ENCODE measurements at regions not wholly inside any gene's neighbourhood (a gene's known extent, or its start where the extent isn't known, plus 50 kb on each side); places are given as distances from the start of the nearest gene placed in this dataset.

- Histone ChIP-seq H3K4me3 (ENCODE audit: low read length) (no peak overlapping the region), H3K4me1 (ENCODE audit: low read length) (no peaks in the 10 kb centered on the region), H2AFZ (ENCODE audit: low read depth, low read length) (no peak overlapping the region), H3K4me2 (ENCODE audit: low read length) (no peak overlapping the region), H3K79me2 (ENCODE audit: low read length) (no peaks in the 10 kb centered on the region), H4K20me1 (ENCODE audit: insufficient read depth, low read length) (no peaks in the 10 kb centered on the region), H3K36me3 (replicated peaks; ENCODE audit: low read depth, low read length) (no peaks in the 10 kb centered on the region), H3K9me3 (ENCODE audit: insufficient read depth, low read length) (no peaks in the 10 kb centered on the region), H3K27ac (ENCODE audit: low read length) (no peak overlapping the region), H3K27me3 (ENCODE audit: low read depth, low read length) (no peaks in the 10 kb centered on the region), H3K9ac (ENCODE audit: low read length) (no peak overlapping the region)
- no peak for TF ChIP-seq CTCF (IDR thresholded peaks at IDR 0.05; ENCODE audit: low read depth, low read length)
- TF ChIP-seq EZH2phosphoT487 (IDR thresholded peaks at IDR 0.05; ENCODE audit: low read depth), result no peak
These were observed 135.4 kb upstream of the CLEC14A start for GRCh38 chr14:38391334-38391733.

- TF ChIP-seq EZH2phosphoT487 (IDR thresholded peaks at IDR 0.05; ENCODE audit: low read depth), result no peak
- no peak for TF ChIP-seq CTCF (IDR thresholded peaks at IDR 0.05; ENCODE audit: low read depth, low read length)
- no peak overlapping the region for H2AFZ ChIP-seq (ENCODE audit: low read depth, low read length)
These were observed 133.8 kb upstream of the CLEC14A start for GRCh38 chr14:38389681-38390080.

GRCh38 chr14:38387821-38388220 lies 131.9 kb upstream of the CLEC14A start:
- no peak overlapping the region for H3K4me3 ChIP-seq (ENCODE audit: low read length)
- H3K9ac ChIP-seq (ENCODE audit: low read length), result no peak overlapping the region
- no peak overlapping the region for H3K27ac ChIP-seq (ENCODE audit: low read length)
- no peaks in the 10 kb centered on the region for H3K79me2 ChIP-seq (ENCODE audit: low read length)
- no peaks in the 10 kb centered on the region for H3K4me1 ChIP-seq (ENCODE audit: low read length)
- H2AFZ ChIP-seq (ENCODE audit: low read depth, low read length), result no peak overlapping the region
- no peaks in the 10 kb centered on the region for H3K27me3 ChIP-seq (ENCODE audit: low read depth, low read length)
- H4K20me1 ChIP-seq (ENCODE audit: insufficient read depth, low read length), result no peaks in the 10 kb centered on the region
- H3K9me3 ChIP-seq (ENCODE audit: insufficient read depth, low read length), result no peaks in the 10 kb centered on the region
- no peak overlapping the region for H3K4me2 ChIP-seq (ENCODE audit: low read length)
- H3K36me3 ChIP-seq (replicated peaks; ENCODE audit: low read depth, low read length), result no peaks in the 10 kb centered on the region
- TF ChIP-seq CTCF (IDR thresholded peaks at IDR 0.05; ENCODE audit: low read depth, low read length), result no peak

More at GRCh38 chr14:38389681-38390080, 133.8 kb upstream of the CLEC14A start:
- no peaks in the 10 kb centered on the region for H3K4me1 ChIP-seq (ENCODE audit: low read length)
- H4K20me1 ChIP-seq (ENCODE audit: insufficient read depth, low read length), result no peaks in the 10 kb centered on the region
- H3K9ac ChIP-seq (ENCODE audit: low read length), result no peak overlapping the region
- H3K79me2 ChIP-seq (ENCODE audit: low read length), result no peaks in the 10 kb centered on the region
- no peak overlapping the region for H3K4me2 ChIP-seq (ENCODE audit: low read length)
- no peaks in the 10 kb centered on the region for H3K36me3 ChIP-seq (replicated peaks; ENCODE audit: low read depth, low read length)
- H3K27me3 ChIP-seq (ENCODE audit: low read depth, low read length), result no peaks in the 10 kb centered on the region
- H3K27ac ChIP-seq (ENCODE audit: low read length), result no peak overlapping the region
- no peaks in the 10 kb centered on the region for H3K9me3 ChIP-seq (ENCODE audit: insufficient read depth, low read length)
- H3K4me3 ChIP-seq (ENCODE audit: low read length), result no peak overlapping the region

GRCh38 chr14:38385836-38386235 lies 129.9 kb upstream of the CLEC14A start:
- Histone ChIP-seq H2AFZ (ENCODE audit: low read depth, low read length) (no peak overlapping the region), H3K27ac (ENCODE audit: low read length) (no peak overlapping the region), H4K20me1 (ENCODE audit: insufficient read depth, low read length) (no peaks in the 10 kb centered on the region), H3K36me3 (replicated peaks; ENCODE audit: low read depth, low read length) (no peaks in the 10 kb centered on the region), H3K27me3 (ENCODE audit: low read depth, low read length) (no peaks in the 10 kb centered on the region), H3K4me3 (ENCODE audit: low read length) (no peak overlapping the region), H3K9me3 (ENCODE audit: insufficient read depth, low read length) (no peaks in the 10 kb centered on the region), H3K79me2 (ENCODE audit: low read length) (no peaks in the 10 kb centered on the region), H3K9ac (ENCODE audit: low read length) (no peak overlapping the region), H3K4me1 (ENCODE audit: low read length) (no peaks in the 10 kb centered on the region), H3K4me2 (ENCODE audit: low read length) (no peak overlapping the region)
- TF ChIP-seq EZH2phosphoT487 (IDR thresholded peaks at IDR 0.05; ENCODE audit: low read depth), result no peak
- no peak for TF ChIP-seq CTCF (IDR thresholded peaks at IDR 0.05; ENCODE audit: low read depth, low read length)

Measured in OCI-LY3 (cell line).